ENCODE measurements at regions not wholly inside any gene's neighbourhood (a gene's known extent, or its start where the extent isn't known, plus 50 kb on each side); places are given as distances from the start of the nearest gene placed in this dataset.

GRCh38 chr4:57462843-57463242, 352.7 kb upstream of the IGFBP7 start:
- Mint-ChIP-seq H3K4me1 (no peaks in the 10 kb centered on the region), H3K27ac (no peak overlapping the region), H3K4me3 (no peak overlapping the region), H3K9me3 (peaks cover 0 to 11% (median 3%) of the 10 kb centered on the region in 7 donors), H3K27me3 (no peaks in the 10 kb centered on the region), H3K36me3 (no peaks in the 10 kb centered on the region)
- Histone ChIP-seq H3K36me3 (ENCODE audit: control insufficient read depth, insufficient read depth, low read length) (no peaks in the 10 kb centered on the region), H3K27me3 (ENCODE audit: control insufficient read depth, insufficient read depth, low read length) (no peaks in the 10 kb centered on the region), H3K4me1 (ENCODE audit: control insufficient read depth, insufficient read depth, low read length, poor library complexity, severe bottlenecking) (no peaks in the 10 kb centered on the region), H3K27ac (ENCODE audit: insufficient read depth, low read length, poor library complexity, severe bottlenecking) (no peak overlapping the region), H3K4me3 (ENCODE audit: low read depth, low read length) (no peak overlapping the region), H3K9me3 (ENCODE audit: control insufficient read depth in 2 of 2, low read length in 2 of 2) (no peaks in the 10 kb centered on the region)
- DNase-seq (no peak), ATAC-seq (ENCODE audit: low read depth in 2 of 2) (no peak)

- H3K4me3 Mint-ChIP-seq: no peak overlapping the region
Measured at GRCh38 chr4:57460967-57461366, 350.8 kb upstream of the IGFBP7 start.

GRCh38 chr4:57448901-57449300, 338.7 kb upstream of the IGFBP7 start:
- no peaks in the 10 kb centered on the region for H3K36me3 ChIP-seq (ENCODE audit: control insufficient read depth, insufficient read depth, low read length)
- no peaks in the 10 kb centered on the region for H3K27me3 Mint-ChIP-seq
- no peaks in the 10 kb centered on the region for H3K4me1 ChIP-seq (ENCODE audit: control insufficient read depth, insufficient read depth, low read length, poor library complexity, severe bottlenecking)
- DNase-seq (no peak), ATAC-seq (ENCODE audit: low read depth in 2 of 2) (no peak)
- peak overlapping the region in 1 of 3 donors; percentile 57 for H3K27ac Mint-ChIP-seq
- no peak overlapping the region for H3K4me3 Mint-ChIP-seq
- H3K9me3 Mint-ChIP-seq: peaks cover 3 to 10% (median 6%) of the 10 kb centered on the region in 7 donors
- H3K4me3 ChIP-seq (ENCODE audit: low read depth, low read length): no peak overlapping the region
- no peaks in the 10 kb centered on the region for H3K27me3 ChIP-seq (ENCODE audit: control insufficient read depth, insufficient read depth, low read length)
- no peak overlapping the region for H3K27ac ChIP-seq (ENCODE audit: insufficient read depth, low read length, poor library complexity, severe bottlenecking)
- H3K9me3 ChIP-seq (ENCODE audit: control insufficient read depth in 2 of 2, low read length in 2 of 2): no peaks in the 10 kb centered on the region
- H3K36me3 Mint-ChIP-seq: no peaks in the 10 kb centered on the region
- H3K4me1 Mint-ChIP-seq: no peaks in the 10 kb centered on the region

More at GRCh38 chr4:57460967-57461366, 350.8 kb upstream of the IGFBP7 start:
- no peak for DNase-seq
- H3K27me3 Mint-ChIP-seq: no peaks in the 10 kb centered on the region
- H3K36me3 ChIP-seq (ENCODE audit: control insufficient read depth, insufficient read depth, low read length): no peaks in the 10 kb centered on the region
- no peaks in the 10 kb centered on the region for H3K27me3 ChIP-seq (ENCODE audit: control insufficient read depth, insufficient read depth, low read length)
- no peak for ATAC-seq (ENCODE audit: low read depth in 2 of 2)
- no peak overlapping the region for H3K27ac ChIP-seq (ENCODE audit: insufficient read depth, low read length, poor library complexity, severe bottlenecking)
- no peak overlapping the region for H3K27ac Mint-ChIP-seq
- H3K4me1 ChIP-seq (ENCODE audit: control insufficient read depth, insufficient read depth, low read length, poor library complexity, severe bottlenecking): no peaks in the 10 kb centered on the region
- no peaks in the 10 kb centered on the region for H3K36me3 Mint-ChIP-seq
- no peaks in the 10 kb centered on the region for H3K4me1 Mint-ChIP-seq
- no peaks in the 10 kb centered on the region for H3K9me3 ChIP-seq (ENCODE audit: control insufficient read depth in 2 of 2, low read length in 2 of 2)
- peaks cover 0 to 8% (median 4%) of the 10 kb centered on the region in 7 donors for H3K9me3 Mint-ChIP-seq
- no peak overlapping the region for H3K4me3 ChIP-seq (ENCODE audit: low read depth, low read length)

- no peaks in the 10 kb centered on the region for H3K36me3 ChIP-seq (ENCODE audit: control insufficient read depth, insufficient read depth, low read length)
- Mint-ChIP-seq H3K36me3 (no peaks in the 10 kb centered on the region), H3K27ac (no peak overlapping the region), H3K27me3 (no peaks in the 10 kb centered on the region), H3K4me1 (no peaks in the 10 kb centered on the region), H3K9me3 (peaks cover 3 to 10% (median 6%) of the 10 kb centered on the region in 7 donors), H3K4me3 (no peak overlapping the region)
- no peaks in the 10 kb centered on the region for H3K9me3 ChIP-seq (ENCODE audit: control insufficient read depth in 2 of 2, low read length in 2 of 2)
- ATAC-seq (ENCODE audit: low read depth in 2 of 2) (no peak), DNase-seq (no peak)
- H3K27me3 ChIP-seq (ENCODE audit: control insufficient read depth, insufficient read depth, low read length): no peaks in the 10 kb centered on the region
- no peak overlapping the region for H3K4me3 ChIP-seq (ENCODE audit: low read depth, low read length)
- H3K4me1 ChIP-seq (ENCODE audit: control insufficient read depth, insufficient read depth, low read length, poor library complexity, severe bottlenecking): no peaks in the 10 kb centered on the region
- no peak overlapping the region for H3K27ac ChIP-seq (ENCODE audit: insufficient read depth, low read length, poor library complexity, severe bottlenecking)
Measured at GRCh38 chr4:57448452-57448851, 338.3 kb upstream of the IGFBP7 start.

GRCh38 chr4:57446266-57446665, 336.1 kb upstream of the IGFBP7 start:
- Histone ChIP-seq H3K27ac (ENCODE audit: insufficient read depth, low read length, poor library complexity, severe bottlenecking) (no peak overlapping the region), H3K27me3 (ENCODE audit: control insufficient read depth, insufficient read depth, low read length) (no peaks in the 10 kb centered on the region), H3K4me1 (ENCODE audit: control insufficient read depth, insufficient read depth, low read length, poor library complexity, severe bottlenecking) (no peaks in the 10 kb centered on the region), H3K36me3 (ENCODE audit: control insufficient read depth, insufficient read depth, low read length) (no peaks in the 10 kb centered on the region), H3K4me3 (ENCODE audit: low read depth, low read length) (no peak overlapping the region), H3K9me3 (ENCODE audit: control insufficient read depth in 2 of 2, low read length in 2 of 2) (no peaks in the 10 kb centered on the region)
- H3K36me3 Mint-ChIP-seq: no peaks in the 10 kb centered on the region
- H3K4me1 Mint-ChIP-seq: no peaks in the 10 kb centered on the region
- H3K27ac Mint-ChIP-seq: no peak overlapping the region
- H3K4me3 Mint-ChIP-seq: no peak overlapping the region
- no peak for DNase-seq
- H3K27me3 Mint-ChIP-seq: no peaks in the 10 kb centered on the region
- no peak for ATAC-seq (ENCODE audit: low read depth in 2 of 2)
- peaks cover 3 to 7% (median 5%) of the 10 kb centered on the region in 7 donors for H3K9me3 Mint-ChIP-seq

GRCh38 chr4:57445686-57446085, 335.5 kb upstream of the IGFBP7 start:
- Mint-ChIP-seq H3K36me3 (no peaks in the 10 kb centered on the region), H3K27ac (no peak overlapping the region), H3K4me3 (no peak overlapping the region), H3K9me3 (peaks cover 1 to 6% (median 5%) of the 10 kb centered on the region in 7 donors), H3K4me1 (no peaks in the 10 kb centered on the region), H3K27me3 (no peaks in the 10 kb centered on the region)
- H3K36me3 ChIP-seq (ENCODE audit: control insufficient read depth, insufficient read depth, low read length): no peaks in the 10 kb centered on the region
- no peaks in the 10 kb centered on the region for H3K27me3 ChIP-seq (ENCODE audit: control insufficient read depth, insufficient read depth, low read length)
- H3K4me3 ChIP-seq (ENCODE audit: low read depth, low read length): no peak overlapping the region
- H3K27ac ChIP-seq (ENCODE audit: insufficient read depth, low read length, poor library complexity, severe bottlenecking): no peak overlapping the region
- ATAC-seq (ENCODE audit: low read depth in 2 of 2) (no peak), DNase-seq (no peak)
- no peaks in the 10 kb centered on the region for H3K4me1 ChIP-seq (ENCODE audit: control insufficient read depth, insufficient read depth, low read length, poor library complexity, severe bottlenecking)
- no peaks in the 10 kb centered on the region for H3K9me3 ChIP-seq (ENCODE audit: control insufficient read depth in 2 of 2, low read length in 2 of 2)

- Mint-ChIP-seq H3K4me1 (no peaks in the 10 kb centered on the region), H3K4me3 (no peak overlapping the region), H3K27me3 (no peaks in the 10 kb centered on the region), H3K27ac (no peak overlapping the region), H3K36me3 (no peaks in the 10 kb centered on the region), H3K9me3 (peaks cover 1 to 6% (median 4%) of the 10 kb centered on the region in 7 donors)
- ATAC-seq (ENCODE audit: low read depth in 2 of 2) (no peak), DNase-seq (no peak)
- Histone ChIP-seq H3K27me3 (ENCODE audit: control insufficient read depth, insufficient read depth, low read length) (no peaks in the 10 kb centered on the region), H3K4me3 (ENCODE audit: low read depth, low read length) (no peak overlapping the region), H3K27ac (ENCODE audit: insufficient read depth, low read length, poor library complexity, severe bottlenecking) (no peak overlapping the region), H3K4me1 (ENCODE audit: control insufficient read depth, insufficient read depth, low read length, poor library complexity, severe bottlenecking) (no peaks in the 10 kb centered on the region), H3K36me3 (ENCODE audit: control insufficient read depth, insufficient read depth, low read length) (no peaks in the 10 kb centered on the region), H3K9me3 (ENCODE audit: control insufficient read depth in 2 of 2, low read length in 2 of 2) (no peaks in the 10 kb centered on the region)
Measured at GRCh38 chr4:57444671-57445070, 334.5 kb upstream of the IGFBP7 start.

GRCh38 chr4:57443787-57444186, 333.6 kb upstream of the IGFBP7 start:
- DNase-seq (no peak), ATAC-seq (ENCODE audit: low read depth in 2 of 2) (no peak)
- Mint-ChIP-seq H3K36me3 (no peaks in the 10 kb centered on the region), H3K27me3 (no peaks in the 10 kb centered on the region), H3K4me3 (no peak overlapping the region), H3K27ac (no peak overlapping the region), H3K4me1 (no peaks in the 10 kb centered on the region), H3K9me3 (peaks cover 1 to 5% (median 4%) of the 10 kb centered on the region in 7 donors)
- no peaks in the 10 kb centered on the region for H3K4me1 ChIP-seq (ENCODE audit: control insufficient read depth, insufficient read depth, low read length, poor library complexity, severe bottlenecking)
- H3K27ac ChIP-seq (ENCODE audit: insufficient read depth, low read length, poor library complexity, severe bottlenecking): no peak overlapping the region
- no peaks in the 10 kb centered on the region for H3K36me3 ChIP-seq (ENCODE audit: control insufficient read depth, insufficient read depth, low read length)
- no peaks in the 10 kb centered on the region for H3K9me3 ChIP-seq (ENCODE audit: control insufficient read depth in 2 of 2, low read length in 2 of 2)
- no peaks in the 10 kb centered on the region for H3K27me3 ChIP-seq (ENCODE audit: control insufficient read depth, insufficient read depth, low read length)
- no peak overlapping the region for H3K4me3 ChIP-seq (ENCODE audit: low read depth, low read length)

Data from CD4-positive, CD25-positive, alpha-beta regulatory T cell (primary cell).